ENCODE measurements at regions not wholly inside any gene's neighbourhood (a gene's known extent, or its start where the extent isn't known, plus 50 kb on each side); places are given as distances from the start of the nearest gene placed in this dataset.

DNA sequence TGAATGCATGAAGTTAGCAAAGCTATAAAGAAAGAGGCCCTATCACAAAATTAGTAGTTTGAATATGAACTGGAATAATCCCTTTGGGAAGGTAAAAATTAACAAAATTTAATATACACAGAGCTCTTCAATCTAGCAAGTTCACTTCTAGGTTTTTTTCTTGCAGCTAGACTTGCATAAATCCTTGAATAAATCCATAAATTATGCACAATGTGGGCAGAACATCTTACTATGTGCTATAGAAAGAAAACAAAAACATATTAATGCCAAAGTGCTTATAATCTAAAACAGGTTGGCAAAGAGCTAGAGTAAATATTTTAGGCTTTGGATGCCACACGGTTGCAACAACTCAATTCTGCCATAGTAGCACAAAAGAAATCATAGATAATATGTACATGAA, 138.5 kb upstream of the FREM1 start:
- H3K9me3 ChIP-seq (ENCODE audit: control insufficient read depth, insufficient read depth, low read length): no peaks in the 10 kb centered on the region
- CTCF ChIA-PET: no interaction called here
- TF ChIP-seq, protein P1, sequence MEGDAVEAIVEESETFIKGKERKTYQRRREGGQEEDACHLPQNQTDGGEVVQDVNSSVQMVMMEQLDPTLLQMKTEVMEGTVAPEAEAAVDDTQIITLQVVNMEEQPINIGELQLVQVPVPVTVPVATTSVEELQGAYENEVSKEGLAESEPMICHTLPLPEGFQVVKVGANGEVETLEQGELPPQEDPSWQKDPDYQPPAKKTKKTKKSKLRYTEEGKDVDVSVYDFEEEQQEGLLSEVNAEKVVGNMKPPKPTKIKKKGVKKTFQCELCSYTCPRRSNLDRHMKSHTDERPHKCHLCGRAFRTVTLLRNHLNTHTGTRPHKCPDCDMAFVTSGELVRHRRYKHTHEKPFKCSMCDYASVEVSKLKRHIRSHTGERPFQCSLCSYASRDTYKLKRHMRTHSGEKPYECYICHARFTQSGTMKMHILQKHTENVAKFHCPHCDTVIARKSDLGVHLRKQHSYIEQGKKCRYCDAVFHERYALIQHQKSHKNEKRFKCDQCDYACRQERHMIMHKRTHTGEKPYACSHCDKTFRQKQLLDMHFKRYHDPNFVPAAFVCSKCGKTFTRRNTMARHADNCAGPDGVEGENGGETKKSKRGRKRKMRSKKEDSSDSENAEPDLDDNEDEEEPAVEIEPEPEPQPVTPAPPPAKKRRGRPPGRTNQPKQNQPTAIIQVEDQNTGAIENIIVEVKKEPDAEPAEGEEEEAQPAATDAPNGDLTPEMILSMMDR (IDR thresholded peaks at IDR 0.05; ENCODE audit: low read depth, low read length): no peak
- POLR2A ChIA-PET: no interaction called here
- H3K4me3 ChIP-seq (ENCODE audit: low read depth, low read length): no peak overlapping the region
- no peaks in the 10 kb centered on the region for H3K27me3 ChIP-seq (ENCODE audit: control insufficient read depth, insufficient read depth, low read length)
- DNase-seq (ENCODE audit: low read depth, low spot score): no peak
- no peak overlapping the region for H3K27ac ChIP-seq (ENCODE audit: low read depth, low read length)

DNA sequence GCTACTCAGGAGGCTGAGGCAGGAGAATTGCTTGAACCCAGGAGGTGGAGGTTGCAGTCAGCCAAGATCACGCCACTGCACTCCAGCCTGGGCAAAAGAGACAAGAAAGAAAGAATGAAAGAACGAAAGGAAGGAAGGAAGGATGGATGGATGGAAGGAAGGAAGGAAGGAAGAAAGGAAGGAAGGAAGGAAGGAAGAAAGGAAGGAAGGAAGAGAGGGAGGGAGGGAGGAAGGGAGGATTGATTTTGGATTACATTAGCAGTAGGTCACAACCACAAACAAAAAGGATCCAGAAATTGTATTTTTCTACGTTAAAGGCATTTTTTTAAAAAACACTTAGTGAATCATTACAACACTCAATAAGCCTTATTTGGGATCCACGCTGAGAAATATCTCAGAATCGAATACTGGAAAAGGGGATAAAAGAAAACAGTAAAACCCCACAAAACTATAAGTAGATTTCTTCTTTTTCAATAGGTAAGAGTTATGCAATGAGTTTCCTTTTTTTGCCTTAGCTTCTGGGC, 136.9 kb upstream of the FREM1 start:
- H3K4me3 ChIP-seq (ENCODE audit: low read depth, low read length): no peak overlapping the region
- no peaks in the 10 kb centered on the region for H3K27me3 ChIP-seq (ENCODE audit: control insufficient read depth, insufficient read depth, low read length)
- no peak overlapping the region for H3K27ac ChIP-seq (ENCODE audit: low read depth, low read length)
- H3K9me3 ChIP-seq (ENCODE audit: control insufficient read depth, insufficient read depth, low read length): no peaks in the 10 kb centered on the region
- DNase-seq (ENCODE audit: low read depth, low spot score): no peak
- TF ChIP-seq, protein P1 (IDR thresholded peaks at IDR 0.05; ENCODE audit: low read depth, low read length): no peak
- CTCF ChIA-PET: no interaction called here
- POLR2A ChIA-PET: no interaction called here

DNA sequence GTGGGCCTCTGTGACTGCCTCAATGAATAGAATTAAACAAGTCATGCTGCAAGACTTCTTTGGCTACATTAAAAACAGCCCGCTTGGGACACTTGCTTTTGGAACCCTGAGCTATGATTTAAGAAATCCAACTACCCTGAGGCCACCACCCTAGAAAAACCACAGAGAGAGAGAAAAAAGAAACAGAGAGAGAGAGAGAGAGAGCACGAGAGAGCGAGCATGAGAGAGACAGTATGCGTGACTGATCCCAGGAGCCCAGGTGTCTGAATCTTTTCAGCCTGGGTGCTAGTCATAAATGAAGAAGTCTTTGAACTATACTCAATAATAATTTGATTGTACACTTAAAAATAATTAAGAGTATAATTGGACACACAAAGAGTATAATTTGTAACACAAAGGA, 123.1 kb upstream of the FREM1 start:
- DNase-seq (ENCODE audit: low read depth, low spot score): no peak
- H3K27ac ChIP-seq (ENCODE audit: low read depth, low read length): no peak overlapping the region
- no peak overlapping the region for H3K4me3 ChIP-seq (ENCODE audit: low read depth, low read length)
- ChIA-PET POLR2A (no interaction called here), CTCF (no interaction called here)
- no peaks in the 10 kb centered on the region for H3K27me3 ChIP-seq (ENCODE audit: control insufficient read depth, insufficient read depth, low read length)
- TF ChIP-seq, protein P1 (IDR thresholded peaks at IDR 0.05; ENCODE audit: low read depth, low read length): no peak
- no peaks in the 10 kb centered on the region for H3K9me3 ChIP-seq (ENCODE audit: control insufficient read depth, insufficient read depth, low read length)

DNA sequence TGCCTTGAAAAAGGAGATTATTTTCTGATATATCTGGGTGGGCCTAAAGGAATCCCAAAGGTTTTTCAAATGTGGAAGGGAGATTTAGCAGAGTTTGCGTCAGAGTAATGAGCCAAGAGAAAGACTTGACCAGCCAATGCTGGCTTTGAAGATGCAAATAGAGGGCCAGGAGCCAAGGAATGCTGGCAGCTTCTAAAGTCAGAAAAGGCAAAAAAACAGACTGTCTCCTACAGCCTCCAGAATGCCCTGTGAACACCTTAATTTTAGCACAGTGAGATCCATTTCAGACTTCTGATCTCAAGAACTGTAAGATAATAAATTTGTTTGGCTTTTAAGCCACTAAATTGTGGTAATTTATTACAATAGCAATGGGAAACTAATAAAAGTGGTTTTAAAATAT, 122.6 kb upstream of the FREM1 start:
- H3K9me3 ChIP-seq (ENCODE audit: control insufficient read depth, insufficient read depth, low read length): no peaks in the 10 kb centered on the region
- CTCF ChIA-PET: no interaction called here

DNA sequence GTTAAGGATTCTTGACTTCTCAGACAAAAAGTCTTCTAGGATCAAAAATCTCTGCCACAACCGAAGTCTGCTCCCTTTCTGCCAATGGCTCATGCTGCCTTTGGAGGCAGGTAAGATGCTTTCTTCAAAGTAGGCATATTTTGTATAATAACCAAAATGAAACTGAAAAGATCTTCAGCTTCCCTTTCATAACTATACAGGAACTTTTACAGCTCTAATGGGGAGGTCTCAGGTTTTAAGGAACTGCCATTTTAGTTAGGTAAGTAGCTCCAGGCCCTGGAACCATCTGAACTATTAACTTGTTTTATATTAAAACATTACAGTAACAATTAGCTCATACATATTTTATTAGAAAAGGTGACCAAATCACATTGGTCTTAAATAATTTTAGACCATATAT, 110.9 kb upstream of the FREM1 start:
- Histone ChIP-seq H3K4me3 (ENCODE audit: low read depth, low read length) (no peak overlapping the region), H3K27ac (ENCODE audit: low read depth, low read length) (no peak overlapping the region), H3K27me3 (ENCODE audit: control insufficient read depth, insufficient read depth, low read length) (no peaks in the 10 kb centered on the region), H3K9me3 (ENCODE audit: control insufficient read depth, insufficient read depth, low read length) (no peaks in the 10 kb centered on the region)
- ChIA-PET CTCF (interaction anchor here (1.0 kb wide), 1 partner anchor 114 kb away, joined by 3 read pairs; no protein-coding TSS in a partner anchor), POLR2A (no interaction called here)
- TF ChIP-seq, protein P1 (IDR thresholded peaks at IDR 0.05; ENCODE audit: low read depth, low read length): no peak
- DNase-seq (ENCODE audit: low read depth, low spot score): no peak

More for the DNA sequence above, 122.6 kb upstream of the FREM1 start:
- no peak for DNase-seq (ENCODE audit: low read depth, low spot score)
- no peak overlapping the region for H3K4me3 ChIP-seq (ENCODE audit: low read depth, low read length)
- POLR2A ChIA-PET: no interaction called here
- H3K27ac ChIP-seq (ENCODE audit: low read depth, low read length): no peak overlapping the region
- TF ChIP-seq, protein P1 (IDR thresholded peaks at IDR 0.05; ENCODE audit: low read depth, low read length): no peak
- H3K27me3 ChIP-seq (ENCODE audit: control insufficient read depth, insufficient read depth, low read length): no peaks in the 10 kb centered on the region

Data from AG04450 (cell line).